Endothelial cell (in vitro differentiated cells): ENCODE measurements at regions not wholly inside any gene's neighbourhood (a gene's known extent, or its start where the extent isn't known, plus 50 kb on each side); places are given as distances from the start of the nearest gene placed in this dataset.

Experiments
- DNase-seq: peaks from one replicate; pipeline ENCODE4 v3.0.0; 2021; ENCODE audit warnings: low spot score
- H3K27ac Mint-ChIP-seq: one replicate; pipeline ENCODE4 v1.8.0; 2021; ENCODE audit warnings: mixed read lengths, inconsistent platforms; ENCODE audit not compliant: unreplicated experiment
- H3K27me3 Mint-ChIP-seq: one replicate; pipeline ENCODE4 v1.8.0; 2021; ENCODE audit warnings: mild to moderate bottlenecking, moderate library complexity, mixed read lengths, inconsistent platforms; ENCODE audit not compliant: unreplicated experiment
- H3K36me3 Mint-ChIP-seq: one replicate; pipeline ENCODE4 v1.8.0; 2021; ENCODE audit warnings: mild to moderate bottlenecking, low read depth, mixed read lengths, inconsistent platforms; ENCODE audit not compliant: unreplicated experiment
- H3K4me1 Mint-ChIP-seq: one replicate; pipeline ENCODE4 v1.8.0; 2021; ENCODE audit warnings: mild to moderate bottlenecking, mixed read lengths, inconsistent platforms; ENCODE audit not compliant: unreplicated experiment
- H3K4me3 Mint-ChIP-seq: one replicate; pipeline ENCODE4 v1.8.0; 2021; ENCODE audit warnings: mild to moderate bottlenecking, mixed read lengths, inconsistent platforms; ENCODE audit not compliant: unreplicated experiment
- H3K9me3 Mint-ChIP-seq: one replicate; pipeline ENCODE4 v1.8.0; 2021; ENCODE audit warnings: mixed read lengths, inconsistent platforms; ENCODE audit not compliant: unreplicated experiment
- TF ChIP-seq, protein P1 (sequence below): fragments of 200-600 bp; sonication (generic); IDR thresholded peaks from one replicate; pipeline ENCODE4 v1.5.0; 2021; ENCODE audit warnings: antibody characterized with exemption; ENCODE audit not compliant: unreplicated experiment

DNA sequence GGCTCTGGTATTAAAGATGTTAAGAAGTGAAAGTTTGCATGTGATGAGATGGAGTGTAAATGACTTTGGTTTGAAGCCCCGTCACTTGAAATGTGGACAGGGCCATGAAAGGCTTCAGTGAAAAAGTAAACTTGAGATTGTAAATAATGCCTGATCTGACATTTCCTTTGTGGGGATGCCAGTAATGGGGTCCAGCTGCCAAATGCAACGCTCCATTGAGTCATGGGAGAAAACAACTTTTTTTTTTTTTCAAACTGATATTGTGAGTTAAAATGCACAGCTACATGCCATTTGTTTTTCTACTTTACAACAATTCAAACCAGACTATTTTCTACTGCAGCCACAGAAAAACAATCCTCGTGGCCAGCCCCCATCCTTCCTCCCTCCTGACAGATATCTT lies 327.0 kb upstream of the TNC start:
- Mint-ChIP-seq H3K36me3 (no peaks in the 10 kb centered on the region), H3K4me3 (no peak overlapping the region), H3K27me3 (no peaks in the 10 kb centered on the region), H3K9me3 (no peaks in the 10 kb centered on the region), H3K4me1 (peaks cover 8% of the 10 kb centered on the region), H3K27ac (no peak overlapping the region)
- no peak for DNase-seq
- TF ChIP-seq, protein P1, sequence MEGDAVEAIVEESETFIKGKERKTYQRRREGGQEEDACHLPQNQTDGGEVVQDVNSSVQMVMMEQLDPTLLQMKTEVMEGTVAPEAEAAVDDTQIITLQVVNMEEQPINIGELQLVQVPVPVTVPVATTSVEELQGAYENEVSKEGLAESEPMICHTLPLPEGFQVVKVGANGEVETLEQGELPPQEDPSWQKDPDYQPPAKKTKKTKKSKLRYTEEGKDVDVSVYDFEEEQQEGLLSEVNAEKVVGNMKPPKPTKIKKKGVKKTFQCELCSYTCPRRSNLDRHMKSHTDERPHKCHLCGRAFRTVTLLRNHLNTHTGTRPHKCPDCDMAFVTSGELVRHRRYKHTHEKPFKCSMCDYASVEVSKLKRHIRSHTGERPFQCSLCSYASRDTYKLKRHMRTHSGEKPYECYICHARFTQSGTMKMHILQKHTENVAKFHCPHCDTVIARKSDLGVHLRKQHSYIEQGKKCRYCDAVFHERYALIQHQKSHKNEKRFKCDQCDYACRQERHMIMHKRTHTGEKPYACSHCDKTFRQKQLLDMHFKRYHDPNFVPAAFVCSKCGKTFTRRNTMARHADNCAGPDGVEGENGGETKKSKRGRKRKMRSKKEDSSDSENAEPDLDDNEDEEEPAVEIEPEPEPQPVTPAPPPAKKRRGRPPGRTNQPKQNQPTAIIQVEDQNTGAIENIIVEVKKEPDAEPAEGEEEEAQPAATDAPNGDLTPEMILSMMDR, result no peak

DNA sequence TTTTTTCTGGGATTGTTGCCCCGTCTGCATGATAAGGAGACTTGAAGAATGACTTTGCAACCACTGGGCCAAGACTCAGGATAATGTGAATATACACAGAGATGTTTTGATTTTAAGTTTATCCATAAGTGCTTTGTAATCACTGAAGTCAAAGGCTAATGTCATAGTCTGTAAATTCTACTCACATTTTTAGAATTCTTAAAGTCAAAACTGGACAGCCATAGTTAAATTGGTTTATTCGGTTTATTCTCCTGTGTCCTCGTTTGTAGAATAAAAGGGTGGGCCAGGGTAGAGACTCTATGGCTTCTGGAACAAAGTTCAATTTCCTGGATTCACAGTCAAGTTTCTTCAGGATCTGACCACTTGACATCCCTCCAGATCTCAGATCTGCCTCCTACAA lies 327.7 kb upstream of the TNC start:
- Mint-ChIP-seq H3K9me3 (no peaks in the 10 kb centered on the region), H3K4me1 (peaks cover 8% of the 10 kb centered on the region), H3K36me3 (no peaks in the 10 kb centered on the region), H3K27me3 (no peaks in the 10 kb centered on the region), H3K4me3 (no peak overlapping the region), H3K27ac (no peak overlapping the region)
- no peak for DNase-seq
- TF ChIP-seq, protein P1, result no peak

DNA sequence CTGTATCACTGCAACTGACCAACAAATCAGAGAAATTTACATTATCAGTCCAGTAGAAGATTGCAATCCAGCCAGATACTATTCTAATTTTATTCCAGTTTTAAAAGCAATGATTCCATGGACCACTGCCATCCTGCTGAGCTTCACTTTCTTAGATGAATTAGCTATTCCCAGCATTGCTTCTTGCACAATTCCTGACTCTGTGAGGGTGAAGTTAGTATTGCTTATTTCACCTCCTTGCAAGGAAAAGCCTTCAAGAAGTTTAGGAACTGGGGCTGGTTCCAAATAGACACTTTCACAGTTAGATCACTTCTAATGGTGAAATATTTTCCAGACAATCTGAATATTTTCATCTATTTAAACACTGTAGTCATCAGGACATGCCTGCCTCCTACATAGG lies 338.6 kb upstream of the TNC start:
- H3K4me3 Mint-ChIP-seq, result no peak overlapping the region
- DNase-seq, result no peak
- H3K9me3 Mint-ChIP-seq, result no peaks in the 10 kb centered on the region
- H3K4me1 Mint-ChIP-seq, result no peaks in the 10 kb centered on the region
- TF ChIP-seq, protein P1, result no peak
- H3K36me3 Mint-ChIP-seq, result no peaks in the 10 kb centered on the region
- H3K27ac Mint-ChIP-seq, result no peak overlapping the region
- no peaks in the 10 kb centered on the region for H3K27me3 Mint-ChIP-seq

DNA sequence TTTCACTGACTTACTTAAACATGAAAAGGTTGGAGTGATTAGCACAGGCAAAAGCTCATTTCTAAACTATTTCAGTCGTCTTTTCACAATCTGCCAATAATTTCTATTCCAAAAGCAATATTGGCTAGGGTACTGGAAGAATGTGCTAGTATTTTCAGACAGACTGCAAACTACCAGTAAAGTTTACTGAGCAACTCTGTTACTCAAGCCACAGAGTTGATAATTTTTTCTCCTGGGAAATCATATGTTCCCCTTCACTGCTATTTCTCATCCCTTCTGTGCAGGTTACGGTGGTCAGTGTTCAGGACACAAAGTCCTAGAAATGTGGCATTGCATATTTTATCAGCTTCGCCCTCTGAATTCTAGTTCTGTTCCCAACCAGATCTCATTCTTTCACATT lies 343.3 kb upstream of the TNC start:
- TF ChIP-seq, protein P1, result no peak
- no peaks in the 10 kb centered on the region for H3K36me3 Mint-ChIP-seq
- no peak for DNase-seq
- no peaks in the 10 kb centered on the region for H3K4me1 Mint-ChIP-seq
- H3K9me3 Mint-ChIP-seq, result no peaks in the 10 kb centered on the region
- no peak overlapping the region for H3K4me3 Mint-ChIP-seq
- no peak overlapping the region for H3K27ac Mint-ChIP-seq
- no peaks in the 10 kb centered on the region for H3K27me3 Mint-ChIP-seq

DNA sequence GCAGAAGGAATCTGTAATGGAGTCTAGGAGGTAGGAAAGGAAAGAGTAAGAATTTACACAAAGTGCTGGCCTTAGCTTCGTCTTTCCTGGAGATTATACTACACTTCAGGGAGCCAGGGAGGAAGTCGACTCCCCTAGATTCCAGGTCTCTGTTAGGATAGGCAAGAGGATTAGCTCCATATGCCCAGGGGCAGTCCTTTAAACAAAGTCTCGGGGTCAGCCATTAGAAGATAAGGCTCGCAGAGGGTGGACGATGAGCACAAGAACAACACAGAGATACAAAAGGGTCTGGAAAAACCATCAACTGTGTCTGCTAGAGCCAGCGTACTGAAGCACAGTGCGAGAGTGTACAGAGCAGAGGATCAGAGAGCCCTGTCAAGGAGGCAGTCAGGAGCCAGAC lies 344.7 kb upstream of the TNC start:
- no peak for DNase-seq
- Mint-ChIP-seq H3K9me3 (no peaks in the 10 kb centered on the region), H3K27ac (no peak overlapping the region), H3K36me3 (no peaks in the 10 kb centered on the region), H3K4me3 (no peak overlapping the region), H3K4me1 (no peaks in the 10 kb centered on the region), H3K27me3 (no peaks in the 10 kb centered on the region)
- TF ChIP-seq, protein P1, result no peak
